Mesendoderm (in vitro differentiated cells): ENCODE measurements at regions not wholly inside any gene's neighbourhood (a gene's known extent, or its start where the extent isn't known, plus 50 kb on each side); places are given as distances from the start of the nearest gene placed in this dataset.
A peak's percentile ranks its signal among the peaks of the same experiment; 100 is the strongest.

ENCODE experiments used
- DNase-seq: peaks from one replicate; pipeline ENCODE4 v3.0.0; 2013
- H2AK5ac ChIP-seq: 2 replicates; pipeline ENCODE4 v1.6.1; 2013; ENCODE audit warnings: low read length, inconsistent platforms
- H2BK120ac ChIP-seq: 2 replicates; pipeline ENCODE4 v1.6.1; 2013; ENCODE audit warnings: low read depth, mild to moderate bottlenecking, low read length, moderate library complexity, mixed read lengths
- H2BK15ac ChIP-seq: replicated peaks from 2 replicates; pipeline ENCODE4 v1.6.1; 2013; ENCODE audit warnings: low read depth, mild to moderate bottlenecking, moderate library complexity
- H2BK5ac ChIP-seq: 2 replicates; pipeline ENCODE4 v1.6.1; 2013; ENCODE audit warnings: low read length, inconsistent platforms
- H3K18ac ChIP-seq: 2 replicates; pipeline ENCODE4 v1.6.1; 2013; ENCODE audit warnings: mild to moderate bottlenecking, low read length, mixed read lengths
- H3K23ac ChIP-seq: one replicate; pipeline ENCODE4 v1.6.1; 2013; ENCODE audit warnings: low read length
- H3K27ac ChIP-seq: 2 replicates; pipeline ENCODE4 v1.5.1; 2013; ENCODE audit warnings: low read depth, mild to moderate bottlenecking, inconsistent platforms, low read length, moderate library complexity
- H3K27me3 ChIP-seq: 2 replicates; pipeline ENCODE4 v1.6.1; 2013; ENCODE audit warnings: low read length, control low read depth, mild to moderate bottlenecking, inconsistent platforms; ENCODE audit not compliant: insufficient read depth, poor library complexity
- H3K36me3 ChIP-seq: 2 replicates; pipeline ENCODE4 v1.6.1; 2013; ENCODE audit warnings: low read length, inconsistent platforms; ENCODE audit not compliant: control insufficient read depth, insufficient read depth
- H3K4ac ChIP-seq: one replicate; pipeline ENCODE4 v1.6.1; 2013; ENCODE audit warnings: low read depth, mild to moderate bottlenecking, low read length, moderate library complexity
- H3K4me1 ChIP-seq: 2 replicates; pipeline ENCODE4 v1.6.1; 2013; ENCODE audit warnings: low read depth, low read length, inconsistent platforms; ENCODE audit not compliant: control insufficient read depth
- H3K4me2 ChIP-seq: 2 replicates; pipeline ENCODE4 v1.6.1; 2013; ENCODE audit warnings: low read length
- H3K4me3 ChIP-seq: 2 replicates; pipeline ENCODE4 v1.5.1; 2013; ENCODE audit warnings: mild to moderate bottlenecking, low read length
- H3K56ac ChIP-seq: one replicate; pipeline ENCODE4 v1.6.1; 2013; ENCODE audit warnings: low read length
- H3K79me1 ChIP-seq: 2 replicates; pipeline ENCODE4 v1.6.1; 2013; ENCODE audit warnings: low read length, inconsistent platforms
- H3K79me2 ChIP-seq: 2 replicates; pipeline ENCODE4 v1.6.1; 2013; ENCODE audit warnings: mild to moderate bottlenecking, low read length; ENCODE audit not compliant: control insufficient read depth, insufficient read depth
- H3K9ac ChIP-seq: 2 replicates; pipeline ENCODE4 v1.6.1; 2013; ENCODE audit warnings: low read length, inconsistent platforms
- H4K5ac ChIP-seq: one replicate; pipeline ENCODE4 v1.6.1; 2013; ENCODE audit warnings: low read length
- H4K8ac ChIP-seq: one replicate; pipeline ENCODE4 v1.6.1; 2013; ENCODE audit warnings: low read depth, mild to moderate bottlenecking, control low read depth, low read length, moderate library complexity
- WGBS: extraction: QIAGEN DNeasy Blood & Tissue Kit; methylation state at CpG from one replicate; pipeline ENCODE4 v1.1.7; 2013; ENCODE audit warnings: low lambda C conversion rate, missing lambda C conversion rate; ENCODE audit not compliant: insufficient coverage; ENCODE audit errors: extremely low coverage; 5-methylcytosine and 5-hydroxymethylcytosine counted together

DNA sequence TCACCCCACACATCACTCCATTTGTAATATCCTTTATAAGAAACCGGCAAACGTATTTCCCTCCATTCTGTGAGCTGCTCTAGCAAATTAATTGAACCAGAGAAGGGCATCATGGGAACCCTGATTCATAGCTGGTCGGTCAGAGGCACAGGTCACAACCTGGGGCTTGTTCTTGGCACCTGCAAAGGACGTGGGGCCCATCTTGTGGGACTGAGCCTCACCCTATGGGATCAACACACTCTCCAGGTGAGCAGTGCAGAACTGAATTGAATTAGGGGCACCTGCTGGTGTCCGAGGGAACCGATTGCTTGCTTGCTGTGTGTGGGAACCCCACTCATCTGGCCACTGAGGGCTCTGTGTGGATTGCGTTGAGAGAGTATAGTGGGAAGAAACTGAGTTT is 145.3 kb downstream of the CTTN start:
- Histone ChIP-seq H4K8ac (no peak overlapping the region), H3K4me3 (no peak overlapping the region), H3K18ac (no peak overlapping the region), H3K56ac (no peak overlapping the region), H2BK5ac (no peak overlapping the region), H3K79me2 (no peaks in the 10 kb centered on the region), H3K23ac (no peak overlapping the region), H2BK15ac (no peak overlapping the region), H3K4me2 (no peak overlapping the region), H2AK5ac (no peak overlapping the region), H2BK120ac (no peak overlapping the region), H3K9ac (no peak overlapping the region), H3K36me3 (no peaks in the 10 kb centered on the region), H3K27me3 (no peaks in the 10 kb centered on the region), H3K4ac (no peak overlapping the region), H3K4me1 (peaks cover 3% of the 10 kb centered on the region), H4K5ac (no peak overlapping the region), H3K27ac (no peak overlapping the region), H3K79me1 (no peaks in the 10 kb centered on the region)
- no peak for DNase-seq
- no CpG with 5 or more reads among the region's 7 CpGs for WGBS

- DNase-seq: no peak
- Histone ChIP-seq H2AK5ac (no peak overlapping the region), H3K79me1 (no peaks in the 10 kb centered on the region), H4K5ac (no peak overlapping the region), H3K4me3 (no peak overlapping the region), H3K4me2 (no peak overlapping the region), H3K79me2 (no peaks in the 10 kb centered on the region), H3K4me1 (peaks cover 3% of the 10 kb centered on the region), H4K8ac (no peak overlapping the region), H3K36me3 (no peaks in the 10 kb centered on the region), H3K9ac (no peak overlapping the region), H2BK15ac (no peak overlapping the region), H3K27ac (no peak overlapping the region), H3K23ac (no peak overlapping the region), H2BK120ac (no peak overlapping the region), H2BK5ac (no peak overlapping the region), H3K4ac (no peak overlapping the region), H3K27me3 (no peaks in the 10 kb centered on the region), H3K18ac (no peak overlapping the region), H3K56ac (no peak overlapping the region)
- WGBS: no CpG with 5 or more reads among the region's 17 CpGs
Observed at GRCh38 chr11:70544067-70544773, 145.9 kb downstream of the CTTN start.

DNA sequence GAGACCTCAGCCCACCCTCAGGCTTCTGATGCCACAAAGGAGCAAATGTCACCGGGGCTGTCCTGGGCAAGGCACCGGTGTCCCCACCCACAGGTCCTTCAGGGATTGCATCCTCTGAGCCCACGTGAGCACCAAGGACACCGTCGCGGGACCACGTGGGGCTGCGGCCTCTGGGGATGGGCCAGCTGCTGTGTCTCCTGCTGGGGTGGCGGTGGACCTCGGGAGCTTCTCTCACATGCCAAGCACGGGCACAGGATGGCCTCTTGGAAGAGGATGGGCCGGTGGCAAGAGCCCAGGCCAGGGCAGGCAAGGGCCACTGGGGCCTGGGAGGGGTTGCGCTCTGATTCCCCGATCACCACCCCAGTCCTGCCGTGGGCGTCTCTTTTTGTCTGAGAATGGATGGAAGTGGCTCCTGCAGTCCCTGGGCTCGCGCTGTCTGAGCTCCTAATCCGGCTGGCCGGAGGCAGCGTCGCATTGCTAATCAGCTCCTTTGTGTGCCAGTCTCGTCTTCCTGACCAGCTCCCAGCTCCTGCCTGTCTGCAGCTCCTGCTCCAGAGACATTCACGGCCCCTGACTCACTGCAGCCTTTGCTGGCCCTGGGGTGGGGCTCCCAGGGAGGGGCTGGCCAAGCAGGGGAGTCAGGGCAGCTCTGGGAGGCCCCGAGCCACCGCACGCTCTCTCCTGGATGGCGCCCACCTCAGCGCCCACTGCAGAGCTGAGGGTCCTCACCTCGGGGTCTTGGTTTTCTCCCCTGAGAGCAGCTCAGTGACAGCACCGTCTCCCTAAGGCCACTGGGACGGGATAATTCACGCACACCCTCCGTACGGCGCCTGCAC is 146.7 kb downstream of the CTTN start:
- H3K79me2 ChIP-seq: no peaks in the 10 kb centered on the region
- whole genome bisulfite sequencing: no CpG with 5 or more reads among the region's 36 CpGs
- H2BK5ac ChIP-seq: no peak overlapping the region
- H4K5ac ChIP-seq: no peak overlapping the region
- H3K79me1 ChIP-seq: no peaks in the 10 kb centered on the region
- H2AK5ac ChIP-seq: no peak overlapping the region
- H3K9ac ChIP-seq: no peak overlapping the region
- H3K4me1 ChIP-seq: peaks cover 3% of the 10 kb centered on the region
- no peak overlapping the region for H2BK15ac ChIP-seq
- H3K23ac ChIP-seq: no peak overlapping the region
- H3K4ac ChIP-seq: no peak overlapping the region
- no peak overlapping the region for H3K27ac ChIP-seq
- peak; percentile 69 for DNase-seq
- no peak overlapping the region for H3K4me3 ChIP-seq
- no peak overlapping the region for H3K18ac ChIP-seq
- peak overlapping the region; percentile 36 for H3K56ac ChIP-seq
- H3K4me2 ChIP-seq: no peak overlapping the region
- H2BK120ac ChIP-seq: no peak overlapping the region
- H3K27me3 ChIP-seq: no peaks in the 10 kb centered on the region
- no peaks in the 10 kb centered on the region for H3K36me3 ChIP-seq
- H4K8ac ChIP-seq: no peak overlapping the region

- H3K27ac ChIP-seq: no peak overlapping the region
- H3K4me2 ChIP-seq: no peak overlapping the region
Observed at GRCh38 chr11:70545610-70545912, 147.2 kb downstream of the CTTN start.

DNA sequence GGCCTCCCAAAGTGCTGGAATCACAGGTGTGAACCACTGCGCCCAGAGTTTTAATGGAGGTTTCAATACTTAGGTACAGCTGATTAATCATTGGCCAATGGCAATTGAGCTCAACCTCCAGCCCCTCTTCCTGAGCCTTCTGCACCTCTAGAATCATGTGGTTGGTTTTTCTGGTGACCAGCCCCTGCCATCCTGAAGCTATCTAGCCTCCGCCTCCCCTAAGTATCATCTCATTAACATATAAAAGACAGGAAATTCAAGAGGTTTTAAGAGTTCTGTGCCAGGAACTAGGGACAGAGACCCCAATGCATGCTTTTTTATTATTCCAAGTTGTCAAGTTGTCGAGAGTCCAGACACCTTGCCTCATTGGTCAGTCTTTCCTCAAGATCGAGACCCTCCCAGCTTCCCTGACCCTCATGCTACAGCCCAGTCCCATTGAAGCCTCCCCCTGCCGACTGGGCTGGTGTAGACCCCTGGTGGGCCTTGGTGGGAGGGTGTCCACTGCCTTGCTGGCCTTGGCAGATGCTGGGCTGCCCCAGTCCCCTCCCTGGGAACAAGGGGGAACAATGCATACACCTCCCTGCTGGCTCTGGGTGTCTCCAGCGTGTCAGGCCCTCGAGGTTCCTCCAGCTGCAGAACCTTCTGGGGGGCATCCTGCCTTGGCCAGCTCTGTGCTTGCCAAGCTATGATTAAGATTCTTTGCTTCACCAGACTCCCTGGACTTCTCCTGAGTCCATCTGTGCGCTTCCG is 148.0 kb downstream of the CTTN start:
- Histone ChIP-seq H3K79me1 (no peaks in the 10 kb centered on the region), H3K23ac (no peak overlapping the region), H3K56ac (peak overlapping the region; percentile 15), H4K5ac (no peak overlapping the region), H3K9ac (no peak overlapping the region), H2BK5ac (no peak overlapping the region), H2AK5ac (no peak overlapping the region), H3K18ac (no peak overlapping the region), H2BK15ac (no peak overlapping the region), H3K4me3 (no peak overlapping the region), H3K27ac (no peak overlapping the region), H4K8ac (no peak overlapping the region), H3K79me2 (no peaks in the 10 kb centered on the region), H3K4me2 (no peak overlapping the region), H3K4me1 (peaks cover 3% of the 10 kb centered on the region), H3K4ac (no peak overlapping the region), H3K27me3 (no peaks in the 10 kb centered on the region), H2BK120ac (no peak overlapping the region), H3K36me3 (no peaks in the 10 kb centered on the region)
- WGBS: no CpG with 5 or more reads among the region's 9 CpGs
- no peak for DNase-seq

More at GRCh38 chr11:70545610-70545912, 147.2 kb downstream of the CTTN start:
- no peak overlapping the region for H3K56ac ChIP-seq
- H3K4ac ChIP-seq: no peak overlapping the region
- peaks cover 3% of the 10 kb centered on the region for H3K4me1 ChIP-seq
- H3K36me3 ChIP-seq: no peaks in the 10 kb centered on the region
- no peak overlapping the region for H2BK5ac ChIP-seq
- H3K79me1 ChIP-seq: no peaks in the 10 kb centered on the region
- no peak overlapping the region for H2BK15ac ChIP-seq
- no peaks in the 10 kb centered on the region for H3K79me2 ChIP-seq
- no peak overlapping the region for H3K4me3 ChIP-seq
- no peak overlapping the region for H2AK5ac ChIP-seq
- H4K8ac ChIP-seq: no peak overlapping the region
- H3K18ac ChIP-seq: no peak overlapping the region
- no peak for DNase-seq
- no peaks in the 10 kb centered on the region for H3K27me3 ChIP-seq
- no CpG with 5 or more reads among the region's 5 CpGs for WGBS
- H4K5ac ChIP-seq: no peak overlapping the region
- H3K23ac ChIP-seq: no peak overlapping the region
- no peak overlapping the region for H2BK120ac ChIP-seq
- no peak overlapping the region for H3K9ac ChIP-seq
